ENCODE measurements at regions not wholly inside any gene's neighbourhood (a gene's known extent, or its start where the extent isn't known, plus 50 kb on each side); places are given as distances from the start of the nearest gene placed in this dataset.

DNA sequence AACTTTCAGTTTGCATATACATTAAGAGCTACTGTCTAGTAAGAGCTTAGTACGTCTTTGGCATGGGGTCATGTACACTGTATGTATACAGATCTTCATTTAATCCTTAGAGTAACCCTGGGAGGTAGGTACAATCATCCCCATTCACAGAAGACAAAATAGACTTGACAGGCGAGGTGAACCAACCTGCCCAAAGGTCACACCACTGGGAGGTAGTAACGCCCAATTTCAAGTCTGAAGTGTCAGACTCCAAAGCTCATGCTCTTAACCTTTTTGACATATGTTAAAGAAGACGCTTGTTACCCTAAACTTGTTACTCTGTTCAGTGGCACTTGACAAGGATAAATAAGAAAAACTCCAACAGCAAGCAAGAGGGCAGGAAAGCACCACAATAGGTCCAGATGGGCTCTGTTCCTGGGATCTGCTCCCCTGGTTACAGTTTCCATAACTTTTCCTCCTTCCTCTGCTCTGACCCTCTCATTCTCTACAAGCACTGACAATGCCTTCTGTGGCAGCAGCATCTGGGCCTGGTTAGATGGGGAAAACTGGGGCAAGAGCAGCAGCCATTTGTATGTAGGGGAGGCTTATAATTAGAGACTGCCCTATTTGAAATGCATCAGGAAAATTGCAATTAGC is 64.7 kb upstream of the SERTAD2 start:
- H3K4me3 ChIP-seq (ENCODE audit: insufficient read depth, low read depth, low read length), result no peak overlapping the region
- ChIA-PET CTCF (no interaction called here), POLR2A (ENCODE audit: unreplicated experiment) (no interaction called here)
- no CpG with 5 or more reads among the region's 4 CpGs for WGBS, 2 experiments (ENCODE audit: extremely low coverage in 2 of 2, insufficient read length in 1 of 2)
- H4K91ac ChIP-seq (ENCODE audit: insufficient read depth, low read depth, low read length), result no peak overlapping the region
- no peak overlapping the region for H3K14ac ChIP-seq (replicated peaks; ENCODE audit: low read depth, low read length)
- no peak overlapping the region for H4K8ac ChIP-seq (ENCODE audit: low read depth in 2 of 2, low read length in 2 of 2)
- DNase-seq, result no peak
- ATAC-seq (ENCODE audit: low read depth), result no peak
- no peak overlapping the region for H3K18ac ChIP-seq (ENCODE audit: low read depth, low read length)
- H2BK120ac ChIP-seq (ENCODE audit: low read depth, low read length), result no peak overlapping the region
- H3K27me3 ChIP-seq (ENCODE audit: control insufficient read depth, insufficient read depth, low read length), result no peaks in the 10 kb centered on the region
- intact Hi-C loops (cut with micrococcal nuclease) (no loop called here), dilution Hi-C loops (cut with HindIII; ENCODE audit: low sequenced_read_pairs, unreplicated experiment) (no loop called here), in situ Hi-C loops (cut with MboI; ENCODE audit: low sequenced_read_pairs) (no loop called here)
- H3K9ac ChIP-seq (ENCODE audit: low read depth, low read length), result no peak overlapping the region
- no peak overlapping the region for H2AFZ ChIP-seq (replicated peaks; ENCODE audit: low read length, poor library complexity)
- H2AK9ac ChIP-seq (replicated peaks; ENCODE audit: low read depth, low read length, poor library complexity), result no peak overlapping the region
- no peak overlapping the region for H4K5ac ChIP-seq (ENCODE audit: low read depth, low read length)
- no peaks in the 10 kb centered on the region for H4K20me1 ChIP-seq (ENCODE audit: insufficient read depth, low read length)
- no peak overlapping the region for H3K56ac ChIP-seq (ENCODE audit: extremely low read depth, insufficient read depth, low read length)
- H3K9me1 ChIP-seq (ENCODE audit: insufficient read depth, low read length), result no peaks in the 10 kb centered on the region
- no peak overlapping the region for H2BK5ac ChIP-seq (ENCODE audit: low read depth, low read length, poor library complexity, severe bottlenecking)
- no peaks in the 10 kb centered on the region for H3K4me1 ChIP-seq (ENCODE audit: control insufficient read depth, insufficient read depth, low read length)
- BruUV-seq (replicated peaks), result no TSS peak
- no peak overlapping the region for H3K27ac ChIP-seq (ENCODE audit: insufficient read depth, low read length)
- H2AK5ac ChIP-seq (ENCODE audit: low read depth, low read length), result no peak overlapping the region
- TF ChIP-seq MAFK (IDR thresholded peaks at IDR 0.05; ENCODE audit: low read depth, low read length), result no peak
- no peak for TF ChIP-seq CEBPB (IDR thresholded peaks at IDR 0.05; ENCODE audit: low read depth, low read length)
- TF ChIP-seq RCOR1 (IDR thresholded peaks at IDR 0.05; ENCODE audit: insufficient replicate concordance, low read length), result no peak
- TF ChIP-seq USF2 (IDR thresholded peaks at IDR 0.05; ENCODE audit: low read depth, low read length), result no peak
- TF ChIP-seq POLR2A (IDR thresholded peaks at IDR 0.05; ENCODE audit: low read depth, low read length), result no peak
- no peak for TF ChIP-seq ELK1 (IDR thresholded peaks at IDR 0.05; ENCODE audit: borderline replicate concordance, low read depth, low read length)
- no peak for TF ChIP-seq RFX5 (IDR thresholded peaks at IDR 0.05; ENCODE audit: low read depth, low read length)
- TF ChIP-seq SMC3 (IDR thresholded peaks at IDR 0.05; ENCODE audit: low read depth, low read length), result no peak
- no peak for TF ChIP-seq CTCF (conservative IDR thresholded peaks at IDR 0.05; ENCODE audit: low read depth, low read length)
- H3K4ac ChIP-seq (ENCODE audit: low read depth, low read length), result no peak overlapping the region
- H3K23ac ChIP-seq (ENCODE audit: low read depth, low read length), result no peak overlapping the region
- no peaks in the 10 kb centered on the region for H3K9me3 ChIP-seq (ENCODE audit: control insufficient read depth, insufficient read depth, low read length)
- H3K79me1 ChIP-seq (ENCODE audit: low read depth in 1 of 2, low read length in 2 of 2), result no peaks in the 10 kb centered on the region; a peak in 1 of 4 replicates
- H3K4me2 ChIP-seq (ENCODE audit: low read depth, low read length), result no peak overlapping the region
- H2BK20ac ChIP-seq (ENCODE audit: low read depth, low read length), result no peak overlapping the region
- H3K36me3 ChIP-seq (ENCODE audit: control insufficient read depth, insufficient read depth, low read length), result no peaks in the 10 kb centered on the region
- no peak overlapping the region for H2BK15ac ChIP-seq (ENCODE audit: low read depth, low read length)

Measured in IMR-90 (cell line).